ENCODE measurements at regions not wholly inside any gene's neighbourhood (a gene's known extent, or its start where the extent isn't known, plus 50 kb on each side); places are given as distances from the start of the nearest gene placed in this dataset.

DNA sequence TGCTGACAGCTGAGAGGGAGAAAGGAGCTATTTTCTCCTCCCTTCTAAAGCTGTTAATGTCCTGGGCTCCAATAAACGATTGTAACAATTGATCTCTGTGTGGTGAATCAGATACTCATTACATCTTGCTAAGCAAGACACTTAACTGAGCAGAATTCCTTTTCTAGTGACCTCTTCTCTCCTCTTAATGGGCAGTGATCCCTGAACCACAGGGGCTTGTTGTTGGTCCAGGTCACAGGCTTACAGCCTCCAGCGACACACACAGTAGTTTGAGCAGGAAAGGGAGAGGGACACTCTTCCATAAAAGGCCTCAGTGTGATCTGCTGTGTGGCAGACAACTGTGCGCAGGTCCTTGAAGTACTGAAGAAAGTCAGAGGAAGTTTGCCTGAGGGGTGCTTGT, 58.5 kb upstream of the MYO10 start:
- no peak for DNase-seq (ENCODE audit: low spot score)
- no TSS peak for BruUV-seq (replicated peaks)
- Histone ChIP-seq H3K9me3 (ENCODE audit: low read depth, low read length, poor library complexity, severe bottlenecking) (no peaks in the 10 kb centered on the region), H3K4me3 (ENCODE audit: low read depth, low read length, poor library complexity, severe bottlenecking) (no peak overlapping the region), H3K4me1 (ENCODE audit: insufficient read depth, low read length, poor library complexity, severe bottlenecking) (no peaks in the 10 kb centered on the region), H3K27ac (ENCODE audit: low read depth, low read length, poor library complexity, severe bottlenecking) (no peak overlapping the region), H3K36me3 (ENCODE audit: insufficient read depth, low read length, poor library complexity, severe bottlenecking) (no peaks in the 10 kb centered on the region), H3K27me3 (replicated peaks; ENCODE audit: insufficient read depth, low read depth, low read length, poor library complexity) (no peaks in the 10 kb centered on the region)
- no peak for TF ChIP-seq EZH2 (IDR thresholded peaks at IDR 0.05; ENCODE audit: borderline replicate concordance, low read depth, low read length, poor library complexity, severe bottlenecking)
- TF ChIP-seq, protein P1, sequence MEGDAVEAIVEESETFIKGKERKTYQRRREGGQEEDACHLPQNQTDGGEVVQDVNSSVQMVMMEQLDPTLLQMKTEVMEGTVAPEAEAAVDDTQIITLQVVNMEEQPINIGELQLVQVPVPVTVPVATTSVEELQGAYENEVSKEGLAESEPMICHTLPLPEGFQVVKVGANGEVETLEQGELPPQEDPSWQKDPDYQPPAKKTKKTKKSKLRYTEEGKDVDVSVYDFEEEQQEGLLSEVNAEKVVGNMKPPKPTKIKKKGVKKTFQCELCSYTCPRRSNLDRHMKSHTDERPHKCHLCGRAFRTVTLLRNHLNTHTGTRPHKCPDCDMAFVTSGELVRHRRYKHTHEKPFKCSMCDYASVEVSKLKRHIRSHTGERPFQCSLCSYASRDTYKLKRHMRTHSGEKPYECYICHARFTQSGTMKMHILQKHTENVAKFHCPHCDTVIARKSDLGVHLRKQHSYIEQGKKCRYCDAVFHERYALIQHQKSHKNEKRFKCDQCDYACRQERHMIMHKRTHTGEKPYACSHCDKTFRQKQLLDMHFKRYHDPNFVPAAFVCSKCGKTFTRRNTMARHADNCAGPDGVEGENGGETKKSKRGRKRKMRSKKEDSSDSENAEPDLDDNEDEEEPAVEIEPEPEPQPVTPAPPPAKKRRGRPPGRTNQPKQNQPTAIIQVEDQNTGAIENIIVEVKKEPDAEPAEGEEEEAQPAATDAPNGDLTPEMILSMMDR (conservative IDR thresholded peaks at IDR 0.05; ENCODE audit: low read depth, low read length): no peak
- ChIA-PET CTCF (no interaction called here), POLR2A (ENCODE audit: low non-redundant PET) (no interaction called here)
- intact Hi-C loops (cut with micrococcal nuclease; ENCODE audit: unreplicated experiment): no loop called here

DNA sequence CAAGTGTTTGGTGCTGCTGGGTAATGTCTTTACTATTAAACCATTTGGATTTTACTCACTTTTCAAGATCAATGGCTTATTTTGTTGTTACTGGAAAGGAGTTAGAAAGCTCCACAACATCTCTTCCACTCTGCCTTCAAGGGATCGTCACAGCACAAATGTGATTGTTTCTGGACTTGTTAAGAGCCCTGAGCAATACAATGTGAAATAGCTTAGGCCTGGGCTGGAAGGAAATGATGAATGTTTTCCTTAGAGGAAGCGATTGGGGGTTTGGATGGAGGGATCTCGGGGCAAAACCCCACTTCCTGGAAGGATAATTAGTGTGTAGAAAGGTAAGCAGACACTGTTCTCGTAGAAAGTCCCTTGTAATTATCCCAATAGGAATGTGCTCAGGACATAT, 59.3 kb upstream of the MYO10 start:
- intact Hi-C loops (cut with micrococcal nuclease; ENCODE audit: unreplicated experiment): no loop called here
- Histone ChIP-seq H3K4me1 (ENCODE audit: insufficient read depth, low read length, poor library complexity, severe bottlenecking) (no peaks in the 10 kb centered on the region), H3K27ac (ENCODE audit: low read depth, low read length, poor library complexity, severe bottlenecking) (peak overlapping the region; percentile 27), H3K27me3 (replicated peaks; ENCODE audit: insufficient read depth, low read depth, low read length, poor library complexity) (no peaks in the 10 kb centered on the region), H3K9me3 (ENCODE audit: low read depth, low read length, poor library complexity, severe bottlenecking) (no peaks in the 10 kb centered on the region), H3K4me3 (ENCODE audit: low read depth, low read length, poor library complexity, severe bottlenecking) (no peak overlapping the region), H3K36me3 (ENCODE audit: insufficient read depth, low read length, poor library complexity, severe bottlenecking) (no peaks in the 10 kb centered on the region)
- BruUV-seq (replicated peaks): no TSS peak
- TF ChIP-seq, protein P1 (conservative IDR thresholded peaks at IDR 0.05; ENCODE audit: low read depth, low read length): no peak
- no peak for TF ChIP-seq EZH2 (IDR thresholded peaks at IDR 0.05; ENCODE audit: borderline replicate concordance, low read depth, low read length, poor library complexity, severe bottlenecking)
- POLR2A ChIA-PET (ENCODE audit: low non-redundant PET): no interaction called here
- CTCF ChIA-PET: no interaction called here
- no peak for DNase-seq (ENCODE audit: low spot score)

GRCh38 chr5:17000291-17000939, 64.3 kb upstream of the MYO10 start:
- TF ChIP-seq EZH2 (IDR thresholded peaks at IDR 0.05; ENCODE audit: borderline replicate concordance, low read depth, low read length, poor library complexity, severe bottlenecking): no peak
- TF ChIP-seq, protein P1 (conservative IDR thresholded peaks at IDR 0.05; ENCODE audit: low read depth, low read length): no peak
- Histone ChIP-seq H3K36me3 (ENCODE audit: insufficient read depth, low read length, poor library complexity, severe bottlenecking) (no peaks in the 10 kb centered on the region), H3K4me3 (ENCODE audit: low read depth, low read length, poor library complexity, severe bottlenecking) (no peak overlapping the region), H3K4me1 (ENCODE audit: insufficient read depth, low read length, poor library complexity, severe bottlenecking) (peaks cover 21% of the 10 kb centered on the region), H3K27me3 (replicated peaks; ENCODE audit: insufficient read depth, low read depth, low read length, poor library complexity) (no peaks in the 10 kb centered on the region), H3K27ac (ENCODE audit: low read depth, low read length, poor library complexity, severe bottlenecking) (no peak overlapping the region), H3K9me3 (ENCODE audit: low read depth, low read length, poor library complexity, severe bottlenecking) (no peaks in the 10 kb centered on the region)
- POLR2A ChIA-PET (ENCODE audit: low non-redundant PET): no interaction called here
- BruUV-seq (replicated peaks): no TSS peak
- DNase-seq (ENCODE audit: low spot score): no peak
- CTCF ChIA-PET: no interaction called here
- intact Hi-C loops (cut with micrococcal nuclease; ENCODE audit: unreplicated experiment): no loop called here
